Spleen (tissue), 11 donors: ENCODE measurements at regions not wholly inside any gene's neighbourhood (a gene's known extent, or its start where the extent isn't known, plus 50 kb on each side); places are given as distances from the start of the nearest gene placed in this dataset.

Experiments used
- DNase-seq: peaks from one replicate; pipeline ENCODE4 v3.0.0-alpha.2; 2020
- H3K27ac ChIP-seq, 8 donors: fragments of 200-600 bp; sonication (generic) in 7 of 8; 1 replicate in 4 of 8; 2 replicates in 4 of 8; pipeline versions ENCODE4 v1.5.0 to v1.8.0; 2016 to 2021; ENCODE audit warnings: inconsistent platforms in 4 of 8, mild to moderate bottlenecking in 4 of 8, moderate library complexity in 1 of 8
- H3K27me3 ChIP-seq, 7 donors: fragments of 200-600 bp; sonication (generic) in 6 of 7; replicated peaks in 1 of 7; 1 replicate in 4 of 7; 2 replicates in 3 of 7; pipeline versions ENCODE4 v1.5.0 to v1.8.0; 2016 to 2021; ENCODE audit warnings: inconsistent platforms in 3 of 7, mild to moderate bottlenecking in 1 of 7
- H3K36me3 ChIP-seq, 6 donors: fragments of 200-600 bp; sonication (generic) in 5 of 6; 1 replicate in 4 of 6; 2 replicates in 2 of 6; pipeline versions ENCODE4 v1.5.0 to v1.8.0; 2016 to 2021; ENCODE audit warnings: inconsistent platforms in 2 of 6
- H3K4me1 ChIP-seq, 6 donors: fragments of 200-600 bp; sonication (generic) in 5 of 6; 1 replicate in 3 of 6; 2 replicates in 3 of 6; pipeline versions ENCODE4 v1.5.0 to v1.8.0; 2016 to 2021; ENCODE audit warnings: inconsistent platforms in 3 of 6
- H3K4me3 ChIP-seq, 8 donors: fragments of 200-600 bp; sonication (generic) in 7 of 8; 1 replicate in 4 of 8; 2 replicates in 4 of 8; pipeline versions ENCODE4 v1.5.0 to v1.8.0; 2016 to 2021; ENCODE audit warnings: inconsistent platforms in 4 of 8, mild to moderate bottlenecking in 4 of 8, moderate library complexity in 2 of 8
- H3K9me3 ChIP-seq, 8 donors: fragments of 200-600 bp; sonication (generic) in 7 of 8; 1 replicate in 4 of 8; 2 replicates in 4 of 8; pipeline versions ENCODE4 v1.5.0 to v1.8.0; 2016 to 2021; ENCODE audit warnings: inconsistent platforms in 4 of 8
- CTCF ChIP-seq, 11 experiments: fragments of 200-600 bp in 7 of 11; fragments of 450-650 bp in 4 of 11; sonication (generic) in 4 of 11; IDR thresholded peaks in 8 of 11; conservative IDR thresholded peaks in 3 of 11; 1 replicate in 7 of 11; 2 replicates in 4 of 11; pipeline versions ENCODE4 v1.4.0 to v1.8.0; 2016 to 2021; ENCODE audit warnings: antibody characterized with exemption in 11 of 11, inconsistent platforms in 4 of 11, mild to moderate bottlenecking in 1 of 11
- POLR2A ChIP-seq, 3 donors: fragments of 450-650 bp; IDR thresholded peaks; one replicate each; pipeline ENCODE4 v1.5.1; 2017; ENCODE audit warnings: antibody characterized with exemption in 3 of 3, mild to moderate bottlenecking in 1 of 3
- POLR2AphosphoS5 ChIP-seq, 3 donors: sonication (generic); formaldehyde crosslinking; IDR thresholded peaks; one replicate each; pipeline ENCODE4 v1.5.1; 2017; ENCODE audit warnings: antibody characterized with exemption in 3 of 3
- WGBS, 5 donors: extraction: QIAGEN DNeasy Blood & Tissue Kit in 3 of 5; methylation state at CpG; one replicate each; pipeline versions ENCODE4 v1.1.5 to v1.1.7; 2013 to 2018; 5-methylcytosine and 5-hydroxymethylcytosine counted together
- intact Hi-C: fragments of 100-400 bp; cut with DNase I; formaldehyde crosslinking; loops from one replicate; pipeline ENCODE4 v1.15.0; 2023; ENCODE audit warnings: low total_unique reads
- donor health status: healthy with polysubstance abuse.
- donor health status: DM: no; HTN: no; CAD: no; lungs with moderate emphysema.
- donor health status: DM: no; HTN: no; CAD: no.
- donor health status: Bipolar disorder and iron deficiency.
- donor health status: healthy.
- donor health status: DM: no; HTN: no; CAD: no.
- donor health status: DM: yes; HTN: yes; CAD: no.

- Histone ChIP-seq H3K4me1 (peaks cover 0 to 13% (median 2%) of the 10 kb centered on the region in 6 donors), H3K36me3 (no peaks in the 10 kb centered on the region), H3K27ac (peak overlapping the region in 5 of 8 donors; percentile 22 to 63 (median 48)), H3K27me3 (no peaks in the 10 kb centered on the region), H3K9me3 (no peaks in the 10 kb centered on the region), H3K4me3 (no peak overlapping the region)
- no peak for DNase-seq
- intact Hi-C loops: no loop called here
- WGBS, 5 donors: 83 to 90% (median 86%) methylated on average over 16 of the region's 16 CpGs
- no peak for TF ChIP-seq CTCF (IDR thresholded peaks at IDR 0.05 in 8 of 11, conservative IDR thresholded peaks at IDR 0.05 in 3 of 11)
- TF ChIP-seq POLR2A (IDR thresholded peaks at IDR 0.05): no peak
- TF ChIP-seq POLR2AphosphoS5 (IDR thresholded peaks at IDR 0.05): no peak
Measured at GRCh38 chr16:79298894-79299799, 301.4 kb downstream of the MAF start.

GRCh38 chr16:79298476-79298875, 302.1 kb downstream of the MAF start:
- intact Hi-C loops: no loop called here
- Histone ChIP-seq H3K4me3 (no peak overlapping the region), H3K4me1 (peaks cover 0 to 13% (median 2%) of the 10 kb centered on the region in 6 donors), H3K9me3 (no peaks in the 10 kb centered on the region), H3K27me3 (no peaks in the 10 kb centered on the region), H3K27ac (peak overlapping the region in 5 of 8 donors; percentile 22 to 63 (median 48)), H3K36me3 (no peaks in the 10 kb centered on the region)
- peak; percentile 81 for DNase-seq
- 68 to 88% (median 81%) methylated on average over 7 of the region's 7 CpGs for WGBS, 5 donors
- TF ChIP-seq CTCF (IDR thresholded peaks at IDR 0.05 in 8 of 11, conservative IDR thresholded peaks at IDR 0.05 in 3 of 11): no peak
- peak; percentile 72 to 83 (median 81) for TF ChIP-seq POLR2AphosphoS5 (IDR thresholded peaks at IDR 0.05)

- Histone ChIP-seq H3K36me3 (no peaks in the 10 kb centered on the region), H3K27me3 (no peaks in the 10 kb centered on the region), H3K4me3 (no peak overlapping the region), H3K4me1 (peaks cover 0 to 13% (median 2%) of the 10 kb centered on the region in 6 donors), H3K27ac (peak overlapping the region in 3 of 8 donors; percentile 5 to 48 (median 40)), H3K9me3 (no peaks in the 10 kb centered on the region)
- intact Hi-C loops: no loop called here
- TF ChIP-seq POLR2AphosphoS5 (IDR thresholded peaks at IDR 0.05) (no peak), POLR2A (IDR thresholded peaks at IDR 0.05) (no peak), CTCF (IDR thresholded peaks at IDR 0.05 in 8 of 11, conservative IDR thresholded peaks at IDR 0.05 in 3 of 11) (no peak)
- 79 to 89% (median 86%) methylated on average over 4 of the region's 4 CpGs for WGBS, 5 donors
- no peak for DNase-seq
Measured at GRCh38 chr16:79297805-79298204, 302.7 kb downstream of the MAF start.

GRCh38 chr16:79297296-79297695, 303.2 kb downstream of the MAF start:
- 84 to 95% (median 89%) methylated on average over 9 of the region's 9 CpGs for WGBS, 5 donors
- TF ChIP-seq CTCF (IDR thresholded peaks at IDR 0.05 in 8 of 11, conservative IDR thresholded peaks at IDR 0.05 in 3 of 11) (no peak), POLR2AphosphoS5 (IDR thresholded peaks at IDR 0.05) (no peak), POLR2A (IDR thresholded peaks at IDR 0.05) (no peak)
- no peaks in the 10 kb centered on the region for H3K36me3 ChIP-seq
- intact Hi-C loops: no loop called here
- H3K27ac ChIP-seq: no peak overlapping the region
- no peaks in the 10 kb centered on the region for H3K9me3 ChIP-seq
- peaks cover 0 to 13% (median 2%) of the 10 kb centered on the region in 6 donors for H3K4me1 ChIP-seq
- no peak for DNase-seq
- no peak overlapping the region for H3K4me3 ChIP-seq
- H3K27me3 ChIP-seq: no peaks in the 10 kb centered on the region
